Nephron progenitor cell (in vitro differentiated cells): ENCODE measurements at regions not wholly inside any gene's neighbourhood (a gene's known extent, or its start where the extent isn't known, plus 50 kb on each side); places are given as distances from the start of the nearest gene placed in this dataset.

Experiments
- DNase-seq: peaks from one replicate; pipeline ENCODE4 v3.0.0; 2021
- H3K27ac Mint-ChIP-seq: 2 replicates; pipeline ENCODE4 v1.8.0; 2021; ENCODE audit warnings: mild to moderate bottlenecking, moderate library complexity, mixed read lengths
- H3K27me3 Mint-ChIP-seq: 2 replicates; pipeline ENCODE4 v1.8.0; 2021; ENCODE audit warnings: mild to moderate bottlenecking, low read depth, mixed read lengths; ENCODE audit not compliant: poor library complexity
- H3K36me3 Mint-ChIP-seq: 2 replicates; pipeline ENCODE4 v1.8.0; 2021; ENCODE audit warnings: low read depth, mixed read lengths
- H3K4me1 Mint-ChIP-seq: 2 replicates; pipeline ENCODE4 v1.8.0; 2021; ENCODE audit warnings: mixed read lengths
- H3K4me3 Mint-ChIP-seq: 2 replicates; pipeline ENCODE4 v1.8.0; 2021; ENCODE audit warnings: mild to moderate bottlenecking, moderate library complexity, mixed read lengths
- H3K9me3 Mint-ChIP-seq: 2 replicates; pipeline ENCODE4 v1.8.0; 2021; ENCODE audit warnings: mild to moderate bottlenecking, moderate library complexity, mixed read lengths
- TF ChIP-seq, protein P1 (sequence below): fragments of 200-600 bp; sonication (generic); IDR thresholded peaks from 2 replicates; pipeline ENCODE4 v1.5.0; 2021; ENCODE audit warnings: antibody characterized with exemption

DNA sequence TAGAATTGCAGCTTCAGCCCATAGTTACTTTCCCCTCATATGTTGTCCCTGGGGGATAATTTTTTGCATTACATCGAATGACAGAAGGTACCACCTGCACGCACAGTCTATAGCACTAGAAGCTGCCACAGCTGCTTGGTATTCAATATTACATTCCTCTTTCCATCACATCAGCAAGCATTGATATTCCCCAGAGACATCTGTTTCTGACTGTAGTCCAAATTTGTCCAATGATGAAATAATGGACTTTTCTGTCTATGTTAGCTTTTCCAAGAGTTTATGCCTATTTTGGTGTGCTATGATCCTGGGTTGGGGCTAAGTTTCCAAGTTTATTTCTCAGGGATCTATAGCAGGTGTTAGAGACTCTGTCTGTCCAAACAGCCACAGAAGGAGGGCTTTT, 335.4 kb downstream of the LRIG3 start:
- no peak for DNase-seq
- TF ChIP-seq, protein P1, sequence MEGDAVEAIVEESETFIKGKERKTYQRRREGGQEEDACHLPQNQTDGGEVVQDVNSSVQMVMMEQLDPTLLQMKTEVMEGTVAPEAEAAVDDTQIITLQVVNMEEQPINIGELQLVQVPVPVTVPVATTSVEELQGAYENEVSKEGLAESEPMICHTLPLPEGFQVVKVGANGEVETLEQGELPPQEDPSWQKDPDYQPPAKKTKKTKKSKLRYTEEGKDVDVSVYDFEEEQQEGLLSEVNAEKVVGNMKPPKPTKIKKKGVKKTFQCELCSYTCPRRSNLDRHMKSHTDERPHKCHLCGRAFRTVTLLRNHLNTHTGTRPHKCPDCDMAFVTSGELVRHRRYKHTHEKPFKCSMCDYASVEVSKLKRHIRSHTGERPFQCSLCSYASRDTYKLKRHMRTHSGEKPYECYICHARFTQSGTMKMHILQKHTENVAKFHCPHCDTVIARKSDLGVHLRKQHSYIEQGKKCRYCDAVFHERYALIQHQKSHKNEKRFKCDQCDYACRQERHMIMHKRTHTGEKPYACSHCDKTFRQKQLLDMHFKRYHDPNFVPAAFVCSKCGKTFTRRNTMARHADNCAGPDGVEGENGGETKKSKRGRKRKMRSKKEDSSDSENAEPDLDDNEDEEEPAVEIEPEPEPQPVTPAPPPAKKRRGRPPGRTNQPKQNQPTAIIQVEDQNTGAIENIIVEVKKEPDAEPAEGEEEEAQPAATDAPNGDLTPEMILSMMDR = no peak
- Mint-ChIP-seq H3K27ac (no peak overlapping the region), H3K27me3 (no peaks in the 10 kb centered on the region), H3K4me1 (no peaks in the 10 kb centered on the region), H3K4me3 (no peak overlapping the region), H3K36me3 (no peaks in the 10 kb centered on the region), H3K9me3 (no peaks in the 10 kb centered on the region)

DNA sequence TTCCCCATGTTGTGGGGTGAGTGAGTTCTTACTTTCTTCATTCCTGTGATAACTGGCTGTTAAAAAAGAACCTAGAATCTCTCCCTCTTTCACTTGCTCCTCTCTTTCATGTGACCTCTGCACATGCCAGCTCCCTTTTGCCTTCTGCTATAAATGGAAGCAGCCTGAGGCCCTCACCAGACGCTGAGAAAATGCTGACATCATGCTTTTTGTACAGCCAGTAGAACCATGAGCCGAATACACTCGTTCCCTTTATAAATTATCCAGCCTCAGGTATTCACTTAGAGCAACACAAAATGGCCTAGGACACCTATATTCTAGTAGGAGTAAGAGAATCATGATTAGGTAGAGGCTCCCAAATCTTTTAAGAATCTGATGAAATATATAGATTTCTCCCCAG, 333.5 kb downstream of the LRIG3 start:
- TF ChIP-seq, protein P1 = no peak
- H3K9me3 Mint-ChIP-seq = no peaks in the 10 kb centered on the region
- no peaks in the 10 kb centered on the region for H3K4me1 Mint-ChIP-seq
- no peak overlapping the region for H3K4me3 Mint-ChIP-seq
- no peak for DNase-seq
- no peaks in the 10 kb centered on the region for H3K27me3 Mint-ChIP-seq
- no peak overlapping the region for H3K27ac Mint-ChIP-seq
- H3K36me3 Mint-ChIP-seq = no peaks in the 10 kb centered on the region

DNA sequence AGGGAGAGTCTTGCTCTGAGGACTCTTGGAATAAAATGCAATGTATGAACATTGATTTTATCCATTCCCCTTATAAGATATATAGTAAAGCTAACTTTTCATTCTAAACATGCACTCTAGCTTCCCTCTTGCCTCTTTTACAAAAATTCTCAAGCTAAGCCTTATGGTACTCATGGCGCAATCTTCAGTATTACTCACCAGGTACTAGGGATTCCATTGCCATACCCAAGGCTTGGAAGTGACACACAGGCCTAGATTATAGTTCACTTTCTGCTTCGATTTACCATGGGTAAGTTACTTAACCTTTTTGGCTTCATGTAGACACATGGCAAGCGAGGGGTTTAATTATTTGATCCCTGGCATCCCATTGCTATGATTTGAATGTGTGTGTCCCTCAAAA, 331.5 kb downstream of the LRIG3 start:
- H3K4me3 Mint-ChIP-seq = no peak overlapping the region
- H3K4me1 Mint-ChIP-seq = no peaks in the 10 kb centered on the region
- no peak for DNase-seq
- TF ChIP-seq, protein P1 = no peak
- no peaks in the 10 kb centered on the region for H3K27me3 Mint-ChIP-seq
- no peak overlapping the region for H3K27ac Mint-ChIP-seq
- H3K9me3 Mint-ChIP-seq = no peaks in the 10 kb centered on the region
- H3K36me3 Mint-ChIP-seq = no peaks in the 10 kb centered on the region

DNA sequence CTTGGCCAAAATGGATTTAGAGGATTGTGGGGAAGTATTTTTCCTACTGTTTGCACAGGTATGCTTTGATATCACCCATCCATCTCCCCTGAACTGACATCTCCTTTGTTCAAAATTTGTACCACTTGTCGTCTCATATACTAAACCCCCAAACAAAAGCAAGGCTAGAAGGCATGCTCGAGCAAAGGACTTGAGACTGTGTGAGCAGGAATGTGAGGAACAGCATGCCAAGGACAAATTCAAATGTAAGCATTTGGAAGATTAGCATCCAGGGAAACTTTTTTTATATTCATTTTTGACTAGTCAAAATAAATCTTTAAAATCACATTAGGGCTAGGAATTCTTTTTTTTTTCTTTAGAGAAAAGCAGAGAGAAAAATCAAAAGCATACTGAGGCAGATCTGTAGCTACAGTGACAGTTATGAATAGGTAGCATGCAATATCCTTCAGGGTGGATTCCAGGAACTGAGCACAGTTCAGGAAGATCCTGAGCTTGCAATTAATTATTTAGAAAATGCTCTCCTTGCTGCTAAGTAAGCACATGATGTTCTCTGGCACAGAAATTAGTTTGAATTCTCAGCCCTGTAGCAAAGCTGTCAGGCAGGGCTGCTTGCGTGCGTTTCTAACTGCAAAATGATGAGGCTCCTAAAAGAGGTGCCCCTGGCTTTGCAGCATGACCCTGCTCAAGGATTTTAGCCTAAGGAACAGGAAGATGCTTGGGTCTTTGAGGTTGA, 327.7 kb downstream of the LRIG3 start:
- TF ChIP-seq, protein P1 = no peak
- Mint-ChIP-seq H3K27me3 (no peaks in the 10 kb centered on the region), H3K27ac (no peak overlapping the region), H3K9me3 (no peaks in the 10 kb centered on the region), H3K36me3 (no peaks in the 10 kb centered on the region), H3K4me1 (no peaks in the 10 kb centered on the region), H3K4me3 (no peak overlapping the region)
- no peak for DNase-seq

DNA sequence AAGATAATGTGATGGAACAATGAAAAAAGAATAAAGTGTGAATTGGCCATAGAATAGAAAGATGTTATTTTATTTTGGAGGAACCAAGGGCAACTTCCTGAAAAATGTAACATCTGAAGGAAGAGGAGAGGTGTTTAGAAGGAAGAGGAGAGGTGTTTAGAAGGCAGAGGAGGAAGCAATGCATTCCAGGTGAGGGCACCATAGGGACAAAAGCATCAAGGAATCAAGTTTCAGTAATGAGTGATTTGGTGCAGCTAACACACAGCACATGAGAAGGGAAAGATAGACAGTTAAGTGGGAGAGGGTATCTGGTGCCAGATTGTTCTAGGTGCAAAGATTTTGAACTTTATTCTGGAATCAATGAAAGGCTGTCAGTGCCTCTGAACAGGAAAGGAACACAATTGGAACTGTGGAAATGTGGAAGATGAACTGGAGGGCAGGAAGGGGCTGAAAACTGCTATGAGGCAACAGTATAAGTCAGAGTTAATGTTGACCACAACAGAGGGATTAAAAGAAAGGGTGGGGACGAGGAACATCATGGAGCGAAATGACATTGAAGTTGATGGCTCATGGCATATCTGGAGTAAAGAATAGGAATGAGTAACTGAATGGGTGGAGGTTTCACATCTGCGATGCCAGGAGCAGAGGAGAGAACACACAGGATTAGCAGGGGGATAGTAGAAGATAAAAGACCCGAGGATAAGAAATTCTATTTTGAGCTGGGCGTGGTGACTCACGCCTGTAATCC, 326.6 kb downstream of the LRIG3 start:
- Mint-ChIP-seq H3K4me3 (no peak overlapping the region), H3K36me3 (no peaks in the 10 kb centered on the region), H3K27ac (no peak overlapping the region), H3K4me1 (no peaks in the 10 kb centered on the region), H3K9me3 (no peaks in the 10 kb centered on the region), H3K27me3 (no peaks in the 10 kb centered on the region)
- TF ChIP-seq, protein P1 = no peak
- no peak for DNase-seq
